PC-3 (cell line): ENCODE measurements at regions not wholly inside any gene's neighbourhood (a gene's known extent, or its start where the extent isn't known, plus 50 kb on each side); places are given as distances from the start of the nearest gene placed in this dataset.

Source experiments
- EZH2 ChIP-seq: fragments of 300-600 bp; sonication (generic); IDR thresholded peaks from one replicate; pipeline ENCODE4 v1.6.1; 2017; ENCODE audit warnings: antibody characterized with exemption, mild to moderate bottlenecking, low read length; ENCODE audit not compliant: unreplicated experiment
- TF ChIP-seq, protein P1 (sequence below): fragments of 300-600 bp; sonication (generic); conservative IDR thresholded peaks from 2 replicates; pipeline ENCODE4 v1.5.1; 2017; ENCODE audit warnings: antibody characterized with exemption, low read depth, mild to moderate bottlenecking, low read length

DNA sequence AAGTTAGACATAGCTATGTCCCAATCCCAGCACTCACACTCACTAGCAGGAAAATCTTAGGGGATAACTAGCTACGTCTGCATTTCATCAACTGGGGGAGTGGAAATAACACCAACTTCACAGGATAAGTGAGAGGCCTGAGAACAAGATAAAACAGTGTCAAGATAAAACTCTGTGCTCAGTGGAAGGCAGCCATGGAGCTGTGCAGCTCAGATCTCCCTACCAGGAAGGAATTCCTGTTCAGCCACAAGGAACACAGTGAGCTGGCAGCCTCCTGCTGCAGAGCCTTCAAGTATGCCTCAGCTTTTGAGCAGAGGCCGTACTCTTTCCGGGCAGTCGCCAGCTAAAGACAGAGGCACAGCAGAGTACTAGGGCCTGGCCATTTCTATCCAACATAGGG lies 115.8 kb upstream of the TOPAZ1 start:
- TF ChIP-seq, protein P1, sequence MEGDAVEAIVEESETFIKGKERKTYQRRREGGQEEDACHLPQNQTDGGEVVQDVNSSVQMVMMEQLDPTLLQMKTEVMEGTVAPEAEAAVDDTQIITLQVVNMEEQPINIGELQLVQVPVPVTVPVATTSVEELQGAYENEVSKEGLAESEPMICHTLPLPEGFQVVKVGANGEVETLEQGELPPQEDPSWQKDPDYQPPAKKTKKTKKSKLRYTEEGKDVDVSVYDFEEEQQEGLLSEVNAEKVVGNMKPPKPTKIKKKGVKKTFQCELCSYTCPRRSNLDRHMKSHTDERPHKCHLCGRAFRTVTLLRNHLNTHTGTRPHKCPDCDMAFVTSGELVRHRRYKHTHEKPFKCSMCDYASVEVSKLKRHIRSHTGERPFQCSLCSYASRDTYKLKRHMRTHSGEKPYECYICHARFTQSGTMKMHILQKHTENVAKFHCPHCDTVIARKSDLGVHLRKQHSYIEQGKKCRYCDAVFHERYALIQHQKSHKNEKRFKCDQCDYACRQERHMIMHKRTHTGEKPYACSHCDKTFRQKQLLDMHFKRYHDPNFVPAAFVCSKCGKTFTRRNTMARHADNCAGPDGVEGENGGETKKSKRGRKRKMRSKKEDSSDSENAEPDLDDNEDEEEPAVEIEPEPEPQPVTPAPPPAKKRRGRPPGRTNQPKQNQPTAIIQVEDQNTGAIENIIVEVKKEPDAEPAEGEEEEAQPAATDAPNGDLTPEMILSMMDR: no peak
- TF ChIP-seq EZH2: no peak
